ENCODE measurements at regions not wholly inside any gene's neighbourhood (a gene's known extent, or its start where the extent isn't known, plus 50 kb on each side); places are given as distances from the start of the nearest gene placed in this dataset.

GRCh38 chr12:83826112-83826511 lies 1086.5 kb downstream of the SLC6A15 start:
- no peak for TF ChIP-seq EZH2 (IDR thresholded peaks at IDR 0.05; ENCODE audit: low read length)
- peak; percentile 90 to 98 (median 91) for TF ChIP-seq CTCF (optimal IDR thresholded peaks at IDR 0.05 in 1 of 3, IDR thresholded peaks at IDR 0.05 in 1 of 3, conservative IDR thresholded peaks at IDR 0.05 in 1 of 3; ENCODE audit: extremely low read depth in 1 of 3, insufficient read depth in 2 of 3, low read length in 3 of 3)

Data from keratinocyte (primary cell).